Chondrocyte (in vitro differentiated cells): ENCODE measurements at regions not wholly inside any gene's neighbourhood (a gene's known extent, or its start where the extent isn't known, plus 50 kb on each side); places are given as distances from the start of the nearest gene placed in this dataset.

Source experiments
- DNase-seq: peaks from one replicate; pipeline ENCODE4 v3.0.0; 2021; ENCODE audit warnings: mixed read lengths, low spot score
- H3K27ac Mint-ChIP-seq: one replicate; pipeline ENCODE4 v1.8.0; 2021; ENCODE audit warnings: mild to moderate bottlenecking, moderate library complexity, mixed read lengths; ENCODE audit not compliant: unreplicated experiment
- H3K27me3 Mint-ChIP-seq: 2 replicates; pipeline ENCODE4 v1.8.0; 2021; ENCODE audit warnings: low read depth, mixed read lengths
- H3K36me3 Mint-ChIP-seq: 2 replicates; pipeline ENCODE4 v1.8.0; 2021; ENCODE audit warnings: low read depth, mixed read lengths
- H3K4me1 Mint-ChIP-seq: 2 replicates; pipeline ENCODE4 v1.8.0; 2021; ENCODE audit warnings: low read depth, mild to moderate bottlenecking, mixed read lengths
- H3K4me3 Mint-ChIP-seq: one replicate; pipeline ENCODE4 v1.8.0; 2021; ENCODE audit warnings: mild to moderate bottlenecking, moderate library complexity, mixed read lengths; ENCODE audit not compliant: unreplicated experiment
- H3K9me3 Mint-ChIP-seq: 2 replicates; pipeline ENCODE4 v1.8.0; 2021; ENCODE audit warnings: low read depth, mixed read lengths
- CTCF ChIP-seq: fragments of 200-600 bp; sonication (generic); IDR thresholded peaks from 2 replicates; pipeline ENCODE4 v1.5.0; 2021; ENCODE audit warnings: antibody characterized with exemption, mild to moderate bottlenecking, moderate library complexity

- H3K9me3 Mint-ChIP-seq: no peaks in the 10 kb centered on the region
- H3K4me3 Mint-ChIP-seq: no peak overlapping the region
- H3K27ac Mint-ChIP-seq: no peak overlapping the region
- H3K27me3 Mint-ChIP-seq: no peaks in the 10 kb centered on the region
- no peak for TF ChIP-seq CTCF
- H3K4me1 Mint-ChIP-seq: peaks cover 12% of the 10 kb centered on the region
- no peak for DNase-seq
- no peaks in the 10 kb centered on the region for H3K36me3 Mint-ChIP-seq
Observed at GRCh38 chr2:164052006-164052405, 316.2 kb upstream of the FIGN start.

GRCh38 chr2:164048729-164049128 is 312.9 kb upstream of the FIGN start:
- H3K4me3 Mint-ChIP-seq: no peak overlapping the region
- TF ChIP-seq CTCF: no peak
- no peaks in the 10 kb centered on the region for H3K36me3 Mint-ChIP-seq
- no peak overlapping the region for H3K27ac Mint-ChIP-seq
- H3K9me3 Mint-ChIP-seq: no peaks in the 10 kb centered on the region
- no peaks in the 10 kb centered on the region for H3K27me3 Mint-ChIP-seq
- no peaks in the 10 kb centered on the region for H3K4me1 Mint-ChIP-seq
- DNase-seq: no peak

GRCh38 chr2:164046040-164046439 is 310.2 kb upstream of the FIGN start:
- peaks cover 7% of the 10 kb centered on the region for H3K9me3 Mint-ChIP-seq
- no peak for TF ChIP-seq CTCF
- peaks cover 6% of the 10 kb centered on the region for H3K36me3 Mint-ChIP-seq
- no peaks in the 10 kb centered on the region for H3K4me1 Mint-ChIP-seq
- DNase-seq: no peak
- H3K27ac Mint-ChIP-seq: no peak overlapping the region
- H3K27me3 Mint-ChIP-seq: no peaks in the 10 kb centered on the region
- H3K4me3 Mint-ChIP-seq: no peak overlapping the region

GRCh38 chr2:164044622-164045021 is 308.8 kb upstream of the FIGN start:
- DNase-seq: no peak
- Mint-ChIP-seq H3K4me1 (no peaks in the 10 kb centered on the region), H3K36me3 (peaks cover 6% of the 10 kb centered on the region), H3K27ac (no peak overlapping the region), H3K9me3 (peaks cover 7% of the 10 kb centered on the region), H3K27me3 (no peaks in the 10 kb centered on the region), H3K4me3 (no peak overlapping the region)
- no peak for TF ChIP-seq CTCF

GRCh38 chr2:164039270-164039669 is 303.5 kb upstream of the FIGN start:
- DNase-seq: no peak
- peaks cover 7% of the 10 kb centered on the region for H3K9me3 Mint-ChIP-seq
- peaks cover 6% of the 10 kb centered on the region for H3K36me3 Mint-ChIP-seq
- H3K27ac Mint-ChIP-seq: no peak overlapping the region
- H3K4me3 Mint-ChIP-seq: no peak overlapping the region
- peaks cover 17% of the 10 kb centered on the region for H3K4me1 Mint-ChIP-seq
- no peak for TF ChIP-seq CTCF
- no peaks in the 10 kb centered on the region for H3K27me3 Mint-ChIP-seq
